ENCODE measurements at regions not wholly inside any gene's neighbourhood (a gene's known extent, or its start where the extent isn't known, plus 50 kb on each side); places are given as distances from the start of the nearest gene placed in this dataset.

- Histone ChIP-seq H3K4me3 (no peak overlapping the region), H3K36me3 (no peaks in the 10 kb centered on the region), H3K27ac (no peak overlapping the region), H3K4me1 (no peaks in the 10 kb centered on the region), H3K9me3 (no peaks in the 10 kb centered on the region), H3K27me3 (no peaks in the 10 kb centered on the region)
- DNase-seq (ENCODE audit: low spot score in 2 of 2), result no peak
- no peak for TF ChIP-seq CTCF (IDR thresholded peaks at IDR 0.05)
- intact Hi-C loops (cut with DNase I), result no loop called here
These were observed 107.2 kb upstream of the SPRED2 start for GRCh38 chr2:65539633-65540032.

DNA sequence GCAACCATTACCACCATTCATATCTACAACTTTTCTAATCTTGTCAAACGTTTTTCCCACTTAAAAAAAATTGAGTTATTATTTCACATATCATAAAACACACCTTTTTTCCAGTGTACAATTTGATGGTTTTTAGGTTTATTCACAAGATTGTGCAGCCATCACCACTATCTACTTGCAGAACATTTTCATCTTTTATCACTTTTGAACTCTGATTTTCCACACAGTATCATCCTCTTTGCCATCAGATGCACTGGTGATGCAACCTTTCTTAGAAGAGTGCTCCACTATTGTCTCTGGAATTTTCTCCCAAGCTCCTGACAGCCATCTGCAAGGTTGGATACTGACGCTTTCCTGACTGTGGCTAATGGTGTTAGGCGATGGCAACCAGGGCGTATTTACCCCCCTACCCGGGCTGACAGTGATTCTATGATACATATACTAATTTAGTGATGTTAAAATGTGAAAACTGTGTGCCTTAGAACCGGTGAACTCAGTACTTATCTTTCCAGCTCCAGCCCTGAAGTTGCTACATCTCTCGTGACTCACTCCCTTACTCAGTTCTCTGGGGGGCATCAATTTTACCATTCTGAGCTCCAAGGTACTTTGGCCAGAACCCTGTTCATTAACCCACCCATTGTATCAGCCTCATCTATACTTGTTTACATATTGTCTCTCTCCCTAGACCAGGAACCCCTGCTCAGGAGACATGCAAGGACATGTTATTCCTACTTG lies 105.4 kb upstream of the SPRED2 start:
- intact Hi-C loops (cut with DNase I), result no loop called here
- Histone ChIP-seq H3K4me1 (no peaks in the 10 kb centered on the region), H3K27ac (no peak overlapping the region), H3K9me3 (no peaks in the 10 kb centered on the region), H3K36me3 (no peaks in the 10 kb centered on the region), H3K27me3 (no peaks in the 10 kb centered on the region), H3K4me3 (no peak overlapping the region)
- no peak for DNase-seq (ENCODE audit: low spot score in 2 of 2)
- TF ChIP-seq CTCF (IDR thresholded peaks at IDR 0.05), result no peak

DNA sequence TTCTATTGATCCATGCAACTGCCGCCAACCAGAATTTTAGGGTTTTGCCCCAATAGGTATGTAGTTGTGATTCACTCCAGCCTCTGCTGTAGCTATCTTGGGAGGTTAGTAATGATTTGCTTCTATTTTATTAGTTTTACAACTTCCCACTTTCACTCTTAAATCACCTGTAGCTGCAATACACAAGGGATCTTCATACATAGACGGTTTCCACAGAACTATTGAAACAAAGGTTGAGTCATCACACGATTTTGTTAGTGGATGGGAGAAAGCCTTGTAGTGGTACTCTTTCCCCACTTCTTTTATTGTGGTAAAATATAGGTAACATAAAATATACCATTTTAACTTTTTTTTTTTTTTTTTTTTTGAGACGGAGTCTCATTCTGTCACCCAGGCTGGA lies 104.2 kb upstream of the SPRED2 start:
- no peak for DNase-seq (ENCODE audit: low spot score in 2 of 2)
- intact Hi-C loops (cut with DNase I), result no loop called here
- Histone ChIP-seq H3K36me3 (no peaks in the 10 kb centered on the region), H3K4me3 (no peak overlapping the region), H3K9me3 (no peaks in the 10 kb centered on the region), H3K4me1 (no peaks in the 10 kb centered on the region), H3K27ac (no peak overlapping the region), H3K27me3 (no peaks in the 10 kb centered on the region)
- no peak for TF ChIP-seq CTCF (IDR thresholded peaks at IDR 0.05)

DNA sequence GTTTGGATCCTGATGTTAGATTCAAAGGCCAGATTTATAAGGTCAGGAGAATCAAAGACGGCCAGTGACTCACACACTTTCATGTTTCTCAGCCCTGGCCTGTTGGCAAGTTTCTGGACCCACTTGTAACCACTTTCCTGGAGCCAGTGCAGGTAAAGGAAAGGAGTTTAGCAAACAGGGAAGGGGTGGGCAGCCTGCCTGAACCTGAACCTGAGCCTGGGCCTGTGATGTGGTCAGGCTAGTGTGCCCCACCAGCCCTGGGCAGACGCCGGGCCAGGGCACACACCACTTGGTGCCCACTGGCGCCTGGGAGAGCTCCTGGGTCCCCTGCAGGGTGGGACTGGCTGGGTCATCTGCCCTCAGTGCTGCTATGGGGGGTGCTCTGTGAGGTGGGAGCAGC lies 100.5 kb upstream of the SPRED2 start:
- Histone ChIP-seq H3K9me3 (no peaks in the 10 kb centered on the region), H3K4me1 (no peaks in the 10 kb centered on the region), H3K4me3 (no peak overlapping the region), H3K36me3 (no peaks in the 10 kb centered on the region), H3K27me3 (no peaks in the 10 kb centered on the region), H3K27ac (no peak overlapping the region)
- intact Hi-C loops (cut with DNase I), result no loop called here
- TF ChIP-seq CTCF (IDR thresholded peaks at IDR 0.05), result no peak
- no peak for DNase-seq (ENCODE audit: low spot score in 2 of 2)

DNA sequence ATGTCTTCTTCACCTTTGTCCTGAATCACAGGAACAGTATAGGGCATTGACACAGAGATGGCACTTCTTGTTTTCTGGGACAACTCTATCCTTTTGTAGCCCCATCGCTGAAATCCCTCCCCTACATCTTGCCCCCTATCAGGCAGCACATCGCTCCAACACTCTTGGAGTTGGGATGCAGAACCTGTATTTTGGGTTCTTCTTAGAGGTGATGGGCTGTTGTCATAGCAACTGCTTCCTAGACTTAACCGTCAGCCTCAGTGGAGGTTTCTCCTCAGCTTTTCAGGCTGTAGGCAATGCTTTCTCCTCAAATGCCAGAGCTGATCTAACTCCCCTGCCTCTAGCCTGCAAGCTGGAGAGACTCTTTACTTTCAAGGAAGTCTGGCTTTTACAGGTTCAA lies 99.9 kb upstream of the SPRED2 start:
- Histone ChIP-seq H3K36me3 (no peaks in the 10 kb centered on the region), H3K27me3 (no peaks in the 10 kb centered on the region), H3K27ac (no peak overlapping the region), H3K9me3 (no peaks in the 10 kb centered on the region), H3K4me3 (no peak overlapping the region), H3K4me1 (no peaks in the 10 kb centered on the region)
- DNase-seq (ENCODE audit: low spot score in 2 of 2), result no peak
- TF ChIP-seq CTCF (IDR thresholded peaks at IDR 0.05), result no peak
- intact Hi-C loops (cut with DNase I), result no loop called here

Data from ascending aorta (tissue), 2 donors.